WTC11 (cell line): ENCODE measurements at regions not wholly inside any gene's neighbourhood (a gene's known extent, or its start where the extent isn't known, plus 50 kb on each side); places are given as distances from the start of the nearest gene placed in this dataset.

Experiments
- ATAC-seq: fragments of 200-7000 bp; cut with Tn5 transposase; 2 replicates; pipeline ENCODE4 v1.10.0; 2021; ENCODE audit warnings: mild to moderate bottlenecking, moderate library complexity
- CTCF ChIA-PET: fragments of 300-600 bp; sonication (Branson Sonifier 250); formaldehyde crosslinking; loops from one replicate; lab custom pipeline; 2021; ENCODE audit warnings: antibody characterized with exemption; lab: Charles Lee
- POLR2A ChIA-PET: fragments of 350-600 bp; sonication (Branson Sonifier 250); formaldehyde crosslinking; loops from one replicate; lab custom pipeline; 2021; ENCODE audit warnings: antibody characterized with exemption; lab: Charles Lee
- DNase-seq: peaks from one replicate; pipeline ENCODE4 v3.0.0; 2021; ENCODE audit warnings: low spot score
- H3K27ac Mint-ChIP-seq: 2 replicates; pipeline ENCODE4 v1.8.0; 2021; ENCODE audit warnings: mixed read lengths
- H3K27me3 Mint-ChIP-seq: 2 replicates; pipeline ENCODE4 v1.8.0; 2021; ENCODE audit warnings: low read depth, mild to moderate bottlenecking, moderate library complexity, mixed read lengths
- H3K36me3 Mint-ChIP-seq: 2 replicates; pipeline ENCODE4 v1.8.0; 2021; ENCODE audit warnings: mixed read lengths
- H3K4me1 Mint-ChIP-seq: 2 replicates; pipeline ENCODE4 v1.8.0; 2022; ENCODE audit warnings: mixed read lengths
- H3K4me3 Mint-ChIP-seq: 2 replicates; pipeline ENCODE4 v1.8.0; 2021; ENCODE audit warnings: mild to moderate bottlenecking, moderate library complexity, mixed read lengths
- H3K9me3 Mint-ChIP-seq: 2 replicates; pipeline ENCODE4 v1.8.0; 2021; ENCODE audit warnings: mixed read lengths
- ATF1 ChIP-seq: sonication (generic); formaldehyde crosslinking; IDR thresholded peaks from 2 replicates; pipeline ENCODE4 v1.8.1; 2023; ENCODE audit warnings: mild to moderate bottlenecking, moderate library complexity, missing genetic modification reagents
- ATF2 ChIP-seq: sonication (generic); formaldehyde crosslinking; IDR thresholded peaks from 2 replicates; pipeline ENCODE4 v1.8.1; 2022; ENCODE audit warnings: low read depth, missing genetic modification reagents, borderline replicate concordance
- CTCF ChIP-seq: fragments of 200-600 bp; IDR thresholded peaks from 2 replicates; pipeline ENCODE4 v1.8.0; 2022; ENCODE audit warnings: antibody characterized with exemption
- IRF1 ChIP-seq: sonication (generic); formaldehyde crosslinking; IDR thresholded peaks from 2 replicates; pipeline ENCODE4 v1.8.0; 2023; ENCODE audit warnings: missing genetic modification reagents
- JUN ChIP-seq: sonication (generic); formaldehyde crosslinking; IDR thresholded peaks from 2 replicates; pipeline ENCODE4 v1.8.0; 2023; ENCODE audit warnings: mild to moderate bottlenecking, missing genetic modification reagents
- NFATC4 ChIP-seq: fragments of 250-450 bp; sonication (Bioruptor Pico); IDR thresholded peaks from 2 replicates; pipeline ENCODE4 v1.9.0; 2021; ENCODE audit warnings: mild to moderate bottlenecking
- NFE2L1 ChIP-seq: sonication (generic); formaldehyde crosslinking; IDR thresholded peaks from 2 replicates; pipeline ENCODE4 v1.8.1; 2023; ENCODE audit warnings: missing genetic modification reagents
- NR1H2 ChIP-seq: sonication (generic); formaldehyde crosslinking; IDR thresholded peaks from 2 replicates; pipeline ENCODE4 v1.9.0; 2021; ENCODE audit warnings: mild to moderate bottlenecking, moderate library complexity, missing genetic modification reagents
- NR2C2 ChIP-seq: sonication (generic); formaldehyde crosslinking; IDR thresholded peaks from 2 replicates; pipeline ENCODE4 v1.8.0; 2022; ENCODE audit warnings: mild to moderate bottlenecking, missing genetic modification reagents
- OVOL2 ChIP-seq: fragments of 250-450 bp; sonication (Bioruptor Pico); IDR thresholded peaks from 2 replicates; pipeline ENCODE4 v1.9.0; 2021; ENCODE audit warnings: mild to moderate bottlenecking, borderline replicate concordance
- SMAD4 ChIP-seq: sonication (generic); formaldehyde crosslinking; IDR thresholded peaks from 2 replicates; pipeline ENCODE4 v1.8.0; 2022; ENCODE audit warnings: mild to moderate bottlenecking, missing genetic modification reagents
- TP53 ChIP-seq: sonication (generic); formaldehyde crosslinking; IDR thresholded peaks from 2 replicates; pipeline ENCODE4 v1.8.1; 2023; ENCODE audit warnings: mild to moderate bottlenecking, missing genetic modification reagents
- USF1 ChIP-seq: sonication (generic); formaldehyde crosslinking; IDR thresholded peaks from 2 replicates; pipeline ENCODE4 v1.8.0; 2022; ENCODE audit warnings: mild to moderate bottlenecking, missing genetic modification reagents
- ZNF138 ChIP-seq: sonication (generic); formaldehyde crosslinking; conservative IDR thresholded peaks from 2 replicates; pipeline ENCODE4 v1.8.1; 2022; ENCODE audit warnings: mild to moderate bottlenecking, moderate library complexity, missing genetic modification reagents
- ZNF232 ChIP-seq: sonication (generic); formaldehyde crosslinking; IDR thresholded peaks from 2 replicates; pipeline ENCODE4 v1.8.0; 2022; ENCODE audit warnings: mild to moderate bottlenecking, missing genetic modification reagents
- ZNF396 ChIP-seq: fragments of 250-450 bp; sonication (Bioruptor Pico); IDR thresholded peaks from 2 replicates; pipeline ENCODE4 v1.8.0; 2021; ENCODE audit warnings: mild to moderate bottlenecking, moderate library complexity, borderline replicate concordance
- TF ChIP-seq, protein P1 (sequence below): sonication (generic); formaldehyde crosslinking; IDR thresholded peaks from 2 replicates; pipeline ENCODE4 v1.8.1; 2022; ENCODE audit warnings: mild to moderate bottlenecking, moderate library complexity, missing genetic modification reagents
- TF ChIP-seq, protein P2 (sequence below): sonication (generic); formaldehyde crosslinking; IDR thresholded peaks from 2 replicates; pipeline ENCODE4 v1.8.1; 2022; ENCODE audit warnings: missing genetic modification reagents, borderline replicate concordance
- TF ChIP-seq, protein P3 (sequence below): sonication (generic); formaldehyde crosslinking; IDR thresholded peaks from 2 replicates; pipeline ENCODE4 v1.8.1; 2023; ENCODE audit warnings: mild to moderate bottlenecking, missing genetic modification reagents

- peaks cover 4% of the 10 kb centered on the region; the same call in 1 of the 2 replicates for H3K36me3 Mint-ChIP-seq
- no peak overlapping the region for H3K4me3 Mint-ChIP-seq
- ATAC-seq (no peak), DNase-seq (no peak)
- H3K9me3 Mint-ChIP-seq, result peaks cover 5% of the 10 kb centered on the region
- no peak for TF ChIP-seq ZNF232 (CRISPR knock-in tag)
- no peak for TF ChIP-seq ATF2
- TF ChIP-seq CTCF, result no peak
- TF ChIP-seq OVOL2, result no peak
- TF ChIP-seq NFE2L1, result no peak
- no peak for TF ChIP-seq ZNF138 (CRISPR knock-in tag)
- TF ChIP-seq TP53, result no peak
- TF ChIP-seq, protein P1, sequence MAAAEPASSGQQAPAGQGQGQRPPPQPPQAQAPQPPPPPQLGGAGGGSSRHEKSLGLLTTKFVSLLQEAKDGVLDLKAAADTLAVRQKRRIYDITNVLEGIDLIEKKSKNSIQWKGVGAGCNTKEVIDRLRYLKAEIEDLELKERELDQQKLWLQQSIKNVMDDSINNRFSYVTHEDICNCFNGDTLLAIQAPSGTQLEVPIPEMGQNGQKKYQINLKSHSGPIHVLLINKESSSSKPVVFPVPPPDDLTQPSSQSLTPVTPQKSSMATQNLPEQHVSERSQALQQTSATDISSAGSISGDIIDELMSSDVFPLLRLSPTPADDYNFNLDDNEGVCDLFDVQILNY (CRISPR knock-in tag), result no peak
- no peak for TF ChIP-seq SMAD4
- TF ChIP-seq, protein P2, sequence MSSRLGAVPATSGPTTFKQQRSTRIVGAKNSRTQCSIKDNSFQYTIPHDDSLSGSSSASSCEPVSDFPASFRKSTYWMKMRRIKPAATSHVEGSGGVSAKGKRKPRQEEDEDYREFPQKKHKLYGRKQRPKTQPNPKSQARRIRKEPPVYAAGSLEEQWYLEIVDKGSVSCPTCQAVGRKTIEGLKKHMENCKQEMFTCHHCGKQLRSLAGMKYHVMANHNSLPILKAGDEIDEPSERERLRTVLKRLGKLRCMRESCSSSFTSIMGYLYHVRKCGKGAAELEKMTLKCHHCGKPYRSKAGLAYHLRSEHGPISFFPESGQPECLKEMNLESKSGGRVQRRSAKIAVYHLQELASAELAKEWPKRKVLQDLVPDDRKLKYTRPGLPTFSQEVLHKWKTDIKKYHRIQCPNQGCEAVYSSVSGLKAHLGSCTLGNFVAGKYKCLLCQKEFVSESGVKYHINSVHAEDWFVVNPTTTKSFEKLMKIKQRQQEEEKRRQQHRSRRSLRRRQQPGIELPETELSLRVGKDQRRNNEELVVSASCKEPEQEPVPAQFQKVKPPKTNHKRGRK (CRISPR knock-in tag), result no peak
- TF ChIP-seq IRF1 (CRISPR knock-in tag), result no peak
- TF ChIP-seq NR2C2 (CRISPR knock-in tag), result no peak
- TF ChIP-seq ZNF396, result no peak
- no peak for TF ChIP-seq NR1H2 (CRISPR knock-in tag)
- TF ChIP-seq USF1 (CRISPR knock-in tag), result no peak
- TF ChIP-seq JUN, result no peak
- TF ChIP-seq NFATC4 (CRISPR knock-in tag), result no peak
- TF ChIP-seq, protein P3, sequence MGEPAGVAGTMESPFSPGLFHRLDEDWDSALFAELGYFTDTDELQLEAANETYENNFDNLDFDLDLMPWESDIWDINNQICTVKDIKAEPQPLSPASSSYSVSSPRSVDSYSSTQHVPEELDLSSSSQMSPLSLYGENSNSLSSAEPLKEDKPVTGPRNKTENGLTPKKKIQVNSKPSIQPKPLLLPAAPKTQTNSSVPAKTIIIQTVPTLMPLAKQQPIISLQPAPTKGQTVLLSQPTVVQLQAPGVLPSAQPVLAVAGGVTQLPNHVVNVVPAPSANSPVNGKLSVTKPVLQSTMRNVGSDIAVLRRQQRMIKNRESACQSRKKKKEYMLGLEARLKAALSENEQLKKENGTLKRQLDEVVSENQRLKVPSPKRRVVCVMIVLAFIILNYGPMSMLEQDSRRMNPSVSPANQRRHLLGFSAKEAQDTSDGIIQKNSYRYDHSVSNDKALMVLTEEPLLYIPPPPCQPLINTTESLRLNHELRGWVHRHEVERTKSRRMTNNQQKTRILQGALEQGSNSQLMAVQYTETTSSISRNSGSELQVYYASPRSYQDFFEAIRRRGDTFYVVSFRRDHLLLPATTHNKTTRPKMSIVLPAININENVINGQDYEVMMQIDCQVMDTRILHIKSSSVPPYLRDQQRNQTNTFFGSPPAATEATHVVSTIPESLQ, result no peak
- TF ChIP-seq ATF1 (CRISPR knock-in tag), result no peak
- ChIA-PET POLR2A (no interaction called here), CTCF (no interaction called here)
- H3K27me3 Mint-ChIP-seq, result peaks cover 2% of the 10 kb centered on the region
- peaks cover 15% of the 10 kb centered on the region for H3K4me1 Mint-ChIP-seq
- H3K27ac Mint-ChIP-seq, result no peak overlapping the region
Observed at GRCh38 chr11:130771708-130772107, 144.6 kb downstream of the SNX19 start.
